A673 (cell line): ENCODE measurements at regions not wholly inside any gene's neighbourhood (a gene's known extent, or its start where the extent isn't known, plus 50 kb on each side); places are given as distances from the start of the nearest gene placed in this dataset.

Source experiments
- EZH2 ChIP-seq: fragments of 200-600 bp; sonication (generic); IDR thresholded peaks from 2 replicates; pipeline ENCODE4 v1.6.1; 2017; ENCODE audit warnings: borderline replicate concordance, low read depth, mild to moderate bottlenecking, mixed read lengths, antibody characterized with exemption, low read length; ENCODE audit not compliant: poor library complexity, severe bottlenecking
- TF ChIP-seq, protein P1 (sequence below): fragments of 300-800, 200-600 bp; sonication (generic); conservative IDR thresholded peaks from 2 replicates; pipeline ENCODE4 v1.5.1; 2017; ENCODE audit warnings: low read depth, mild to moderate bottlenecking, antibody characterized with exemption, low read length, moderate library complexity, mixed read lengths

- TF ChIP-seq EZH2, result no peak
- TF ChIP-seq, protein P1, sequence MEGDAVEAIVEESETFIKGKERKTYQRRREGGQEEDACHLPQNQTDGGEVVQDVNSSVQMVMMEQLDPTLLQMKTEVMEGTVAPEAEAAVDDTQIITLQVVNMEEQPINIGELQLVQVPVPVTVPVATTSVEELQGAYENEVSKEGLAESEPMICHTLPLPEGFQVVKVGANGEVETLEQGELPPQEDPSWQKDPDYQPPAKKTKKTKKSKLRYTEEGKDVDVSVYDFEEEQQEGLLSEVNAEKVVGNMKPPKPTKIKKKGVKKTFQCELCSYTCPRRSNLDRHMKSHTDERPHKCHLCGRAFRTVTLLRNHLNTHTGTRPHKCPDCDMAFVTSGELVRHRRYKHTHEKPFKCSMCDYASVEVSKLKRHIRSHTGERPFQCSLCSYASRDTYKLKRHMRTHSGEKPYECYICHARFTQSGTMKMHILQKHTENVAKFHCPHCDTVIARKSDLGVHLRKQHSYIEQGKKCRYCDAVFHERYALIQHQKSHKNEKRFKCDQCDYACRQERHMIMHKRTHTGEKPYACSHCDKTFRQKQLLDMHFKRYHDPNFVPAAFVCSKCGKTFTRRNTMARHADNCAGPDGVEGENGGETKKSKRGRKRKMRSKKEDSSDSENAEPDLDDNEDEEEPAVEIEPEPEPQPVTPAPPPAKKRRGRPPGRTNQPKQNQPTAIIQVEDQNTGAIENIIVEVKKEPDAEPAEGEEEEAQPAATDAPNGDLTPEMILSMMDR, result no peak
These were observed 265.6 kb upstream of the ARID1B start for GRCh38 chr6:156511570-156511969.
